Ishikawa (cell line): ENCODE measurements at regions not wholly inside any gene's neighbourhood (a gene's known extent, or its start where the extent isn't known, plus 50 kb on each side); places are given as distances from the start of the nearest gene placed in this dataset.

Experiments
- CEBPB ChIP-seq: IDR thresholded peaks from 2 replicates; pipeline ENCODE4 v1.6.1; 2012
- EP300 ChIP-seq: IDR thresholded peaks from 2 replicates; pipeline ENCODE4 v1.6.1; 2012; ENCODE audit warnings: borderline replicate concordance
- TAF1 ChIP-seq: IDR thresholded peaks from 2 replicates; pipeline ENCODE4 v1.6.1; 2012; ENCODE audit warnings: low read depth, mild to moderate bottlenecking
- TEAD4 ChIP-seq: IDR thresholded peaks from 2 replicates; pipeline ENCODE4 v1.6.1; 2012

GRCh38 chr1:106226550-106226949 is 829.9 kb upstream of the PRMT6 start:
- TF ChIP-seq EP300 (no peak), TAF1 (no peak), CEBPB (no peak), TEAD4 (no peak)
